B cell (primary cell): ENCODE measurements at regions not wholly inside any gene's neighbourhood (a gene's known extent, or its start where the extent isn't known, plus 50 kb on each side); places are given as distances from the start of the nearest gene placed in this dataset.

Experiments used
- CTCF ChIP-seq: fragments of 200-600 bp; IDR thresholded peaks from one replicate; pipeline ENCODE4 v1.8.0; 2022; ENCODE audit warnings: antibody characterized with exemption, mild to moderate bottlenecking
- EZH2 ChIP-seq: IDR thresholded peaks from 2 replicates; pipeline ENCODE4 v1.6.1; 2012; ENCODE audit warnings: borderline replicate concordance, low read depth, mild to moderate bottlenecking, moderate library complexity, low read length; ENCODE audit not compliant: insufficient read depth, poor library complexity, severe bottlenecking

- no peak for TF ChIP-seq CTCF
- TF ChIP-seq EZH2: no peak
Observed at GRCh38 chr17:77343031-77343800, 202.4 kb downstream of the SEC14L1 start.
